ENCODE measurements at regions not wholly inside any gene's neighbourhood (a gene's known extent, or its start where the extent isn't known, plus 50 kb on each side); places are given as distances from the start of the nearest gene placed in this dataset.

- TF ChIP-seq CTCF (CRISPR knock-in tag; IDR thresholded peaks at IDR 0.05) (no peak), RAD21 (CRISPR knock-in tag; IDR thresholded peaks at IDR 0.05) (no peak), POLR2AphosphoS5 (IDR thresholded peaks at IDR 0.05; ENCODE audit: low read depth, low read length) (no peak), SNRNP70 (IDR thresholded peaks at IDR 0.05; ENCODE audit: low read depth, low read length) (no peak)
Measured at GRCh38 chr17:54046570-54046969, 223.8 kb downstream of the KIF2B start.
